Neutrophil (primary cell): ENCODE measurements at regions not wholly inside any gene's neighbourhood (a gene's known extent, or its start where the extent isn't known, plus 50 kb on each side); places are given as distances from the start of the nearest gene placed in this dataset.
"Not testable (repeated sequence)": the region's sequence is repeated elsewhere in the genome, so short reads cannot be mapped to it uniquely, and the experiment has no call there.

ENCODE experiments used
- H3K27ac ChIP-seq: fragments of 200-600 bp; sonication (generic); 2 replicates; pipeline ENCODE4 v1.5.1; 2016; ENCODE audit warnings: mild to moderate bottlenecking, moderate library complexity
- H3K27me3 ChIP-seq: fragments of 200-600 bp; sonication (generic); 2 replicates; pipeline ENCODE4 v1.6.0; 2016; ENCODE audit warnings: mild to moderate bottlenecking
- H3K36me3 ChIP-seq: fragments of 200-600 bp; sonication (generic); 2 replicates; pipeline ENCODE4 v1.5.1; 2017
- H3K4me1 ChIP-seq, 2 experiments: fragments of 200-600 bp in 1 of 2; sonication (generic) in 1 of 2; 1 replicate in 1 of 2; 2 replicates in 1 of 2; pipeline versions ENCODE4 v1.5.1 to v1.6.1; 2013 to 2016; ENCODE audit warnings: low read depth in 1 of 2, low read length in 1 of 2, mild to moderate bottlenecking in 1 of 2, moderate library complexity in 1 of 2; ENCODE audit not compliant: control insufficient read depth in 1 of 2, insufficient read depth in 1 of 2
- H3K4me3 ChIP-seq, 2 experiments: fragments of 200-600 bp in 1 of 2; sonication (generic) in 1 of 2; 1 replicate in 1 of 2; 2 replicates in 1 of 2; pipeline ENCODE4 v1.5.1; 2013 to 2016; ENCODE audit warnings: low read depth in 1 of 2, low read length in 1 of 2, mild to moderate bottlenecking in 1 of 2, moderate library complexity in 1 of 2
- H3K9me3 ChIP-seq: fragments of 200-600 bp; sonication (generic); 2 replicates; pipeline ENCODE4 v1.5.1; 2016
- CTCF ChIP-seq: fragments of 200-600 bp; sonication (generic); IDR thresholded peaks from 2 replicates; pipeline ENCODE4 v1.5.1; 2016; ENCODE audit warnings: antibody characterized with exemption

DNA sequence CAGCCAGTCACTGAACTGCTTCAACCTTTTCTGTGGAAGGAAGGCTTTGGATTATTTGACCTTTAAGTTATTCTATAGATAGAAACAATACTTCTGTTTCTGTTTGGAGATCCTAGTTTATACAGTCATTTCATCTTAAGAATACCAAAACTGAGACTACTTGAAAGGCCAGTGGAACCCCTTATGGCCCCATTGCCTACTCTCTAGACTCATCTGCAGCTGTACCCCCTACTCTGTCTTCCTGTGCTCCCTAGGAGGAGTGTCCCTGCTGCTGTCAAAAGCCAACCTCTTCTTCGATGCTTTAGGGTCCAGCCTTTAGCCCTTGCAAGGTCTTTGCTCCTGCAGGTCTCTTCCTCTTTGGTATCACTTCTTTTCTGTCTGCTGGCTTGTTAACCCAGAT is 169.6 kb downstream of the EDEM1 start:
- Histone ChIP-seq H3K4me1 (no peaks in the 10 kb centered on the region), H3K9me3 (no peaks in the 10 kb centered on the region), H3K4me3 (no peak overlapping the region), H3K36me3 (no peaks in the 10 kb centered on the region), H3K27ac (no peak overlapping the region), H3K27me3 (no peaks in the 10 kb centered on the region)
- no peak for TF ChIP-seq CTCF

DNA sequence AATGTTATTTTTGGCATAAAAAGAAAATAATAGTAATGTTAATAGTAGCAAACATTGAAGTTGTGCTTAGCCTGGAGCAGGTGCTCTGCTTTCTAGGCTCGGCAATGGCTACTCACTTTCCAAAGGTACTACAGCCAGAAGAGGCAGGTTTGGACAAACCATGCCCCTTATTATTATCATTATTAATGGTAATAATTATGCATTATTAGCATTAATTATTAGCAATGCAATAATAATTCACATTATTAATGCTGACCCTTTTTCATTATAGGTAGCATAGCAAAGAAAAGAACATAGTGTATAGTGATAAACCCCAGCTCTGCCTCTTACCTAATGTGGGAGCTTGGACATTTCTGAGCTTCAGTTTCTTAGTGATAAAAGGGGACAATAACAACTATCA is 171.4 kb downstream of the EDEM1 start:
- H3K27me3 ChIP-seq: no peaks in the 10 kb centered on the region
- TF ChIP-seq CTCF: no peak
- H3K4me1 ChIP-seq: no peaks in the 10 kb centered on the region
- H3K4me3 ChIP-seq: no peak overlapping the region
- no peaks in the 10 kb centered on the region for H3K9me3 ChIP-seq
- no peaks in the 10 kb centered on the region for H3K36me3 ChIP-seq
- H3K27ac ChIP-seq: no peak overlapping the region

DNA sequence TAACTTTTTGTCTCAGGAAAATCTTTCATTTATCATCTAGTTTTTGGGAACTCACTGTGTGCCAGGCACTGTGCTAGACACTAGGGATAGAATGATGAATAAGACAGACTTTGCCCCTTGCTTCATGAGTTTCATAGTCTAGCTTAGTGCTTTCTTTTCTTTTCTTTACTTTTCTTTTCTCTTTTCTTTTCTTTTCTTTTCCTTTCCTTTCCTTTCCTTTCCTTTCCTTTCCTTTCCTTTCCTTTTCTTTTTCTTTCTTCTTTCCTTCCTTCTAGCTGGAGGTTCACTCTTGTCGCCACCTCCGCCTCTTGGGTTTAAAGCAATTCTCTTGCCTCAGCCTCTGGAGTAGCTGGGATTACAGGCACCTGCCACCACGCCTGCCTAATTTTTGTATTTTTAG is 172.9 kb downstream of the EDEM1 start:
- Histone ChIP-seq H3K9me3 (no peaks in the 10 kb centered on the region), H3K27ac (no peak overlapping the region), H3K4me1 (no peaks in the 10 kb centered on the region), H3K4me3 (no peak overlapping the region), H3K27me3 (no peaks in the 10 kb centered on the region), H3K36me3 (no peaks in the 10 kb centered on the region)
- TF ChIP-seq CTCF: no peak

DNA sequence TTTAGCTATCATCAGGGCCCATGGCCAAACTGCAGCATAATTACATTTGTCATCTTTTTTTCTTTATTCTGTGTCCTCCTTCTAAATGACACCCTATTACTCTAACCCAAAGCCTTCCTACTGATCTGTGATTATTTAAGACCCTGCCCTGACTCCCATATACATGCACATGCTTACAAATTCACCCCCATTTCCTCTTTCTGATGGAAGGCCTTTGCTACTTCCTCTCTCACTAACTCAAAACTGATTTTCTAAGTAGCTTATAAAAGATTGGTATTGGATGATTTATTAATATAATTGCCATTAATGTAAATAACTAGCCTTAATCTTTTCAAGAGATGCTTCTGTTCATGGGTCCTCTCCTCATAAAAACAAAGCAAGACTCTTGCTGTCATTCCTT is 179.2 kb downstream of the EDEM1 start:
- H3K9me3 ChIP-seq: no peaks in the 10 kb centered on the region
- H3K27me3 ChIP-seq: no peaks in the 10 kb centered on the region
- H3K36me3 ChIP-seq: no peaks in the 10 kb centered on the region
- H3K27ac ChIP-seq: no peak overlapping the region
- no peak overlapping the region for H3K4me3 ChIP-seq
- no peak for TF ChIP-seq CTCF
- no peaks in the 10 kb centered on the region for H3K4me1 ChIP-seq

- H3K9me3 ChIP-seq, H3K4me1 ChIP-seq, H3K27me3 ChIP-seq, H3K36me3 ChIP-seq, H3K27ac ChIP-seq, H3K4me3 ChIP-seq: not testable (repeated sequence)
Observed at GRCh38 chr3:5371555-5371954, 184.0 kb downstream of the EDEM1 start.

- H3K27me3 ChIP-seq: no peaks in the 10 kb centered on the region
- H3K4me3 ChIP-seq: no peak overlapping the region
- no peak for TF ChIP-seq CTCF
- H3K36me3 ChIP-seq: no peaks in the 10 kb centered on the region
- no peaks in the 10 kb centered on the region for H3K9me3 ChIP-seq
- no peaks in the 10 kb centered on the region for H3K4me1 ChIP-seq
- no peak overlapping the region for H3K27ac ChIP-seq
Observed at GRCh38 chr3:5376761-5377160, 189.3 kb downstream of the EDEM1 start.

GRCh38 chr3:5379266-5379665 is 191.8 kb downstream of the EDEM1 start:
- not testable (repeated sequence) for H3K36me3 ChIP-seq, H3K9me3 ChIP-seq, H3K27me3 ChIP-seq, H3K4me3 ChIP-seq, H3K27ac ChIP-seq, H3K4me1 ChIP-seq

- H3K27ac ChIP-seq, H3K4me1 ChIP-seq, H3K4me3 ChIP-seq, H3K9me3 ChIP-seq, H3K36me3 ChIP-seq, H3K27me3 ChIP-seq: not testable (repeated sequence)
Observed at GRCh38 chr3:5383486-5384263, 196.2 kb downstream of the EDEM1 start.
